Liver (tissue), 8 donors: ENCODE measurements at regions not wholly inside any gene's neighbourhood (a gene's known extent, or its start where the extent isn't known, plus 50 kb on each side); places are given as distances from the start of the nearest gene placed in this dataset.

Experiments
- DNase-seq: peaks from one replicate; pipeline ENCODE4 v3.0.0-alpha.2; 2017; ENCODE audit warnings: low spot score
- H3K27ac ChIP-seq, 2 donors: one replicate each; pipeline ENCODE4 v1.7.0; 2013; ENCODE audit warnings: inconsistent platforms in 2 of 2, low read length in 2 of 2, control low read depth in 1 of 2, low read depth in 1 of 2, mild to moderate bottlenecking in 1 of 2
- H3K27me3 ChIP-seq, 4 donors: one replicate each; pipeline versions ENCODE4 v1.6.1 to v1.7.0; 2013; ENCODE audit warnings: low read length in 3 of 4, inconsistent platforms in 1 of 4, mild to moderate bottlenecking in 1 of 4, moderate library complexity in 1 of 4; ENCODE audit not compliant: control insufficient read depth in 4 of 4, insufficient read depth in 4 of 4
- H3K36me3 ChIP-seq, 4 donors: one replicate each; pipeline versions ENCODE4 v1.6.1 to v1.7.0; 2013; ENCODE audit warnings: low read length in 3 of 4, mild to moderate bottlenecking in 3 of 4, low read depth in 1 of 4, moderate library complexity in 1 of 4; ENCODE audit not compliant: control insufficient read depth in 4 of 4, insufficient read depth in 3 of 4
- H3K4me1 ChIP-seq, 4 donors: one replicate each; pipeline versions ENCODE4 v1.6.1 to v1.7.0; 2013; ENCODE audit warnings: low read length in 3 of 4, mild to moderate bottlenecking in 3 of 4, moderate library complexity in 1 of 4; ENCODE audit not compliant: control insufficient read depth in 4 of 4, insufficient read depth in 4 of 4
- H3K4me3 ChIP-seq, 3 donors: one replicate each; pipeline versions ENCODE4 v1.6.1 to v1.7.0; 2013; ENCODE audit warnings: low read length in 3 of 3, control low read depth in 1 of 3, low read depth in 1 of 3, mild to moderate bottlenecking in 1 of 3
- H3K9ac ChIP-seq, 2 donors: one replicate each; pipeline ENCODE4 v1.7.0; 2013; ENCODE audit warnings: low read length in 2 of 2, mild to moderate bottlenecking in 2 of 2, moderate library complexity in 2 of 2, control low read depth in 1 of 2, low read depth in 1 of 2
- H3K9me3 ChIP-seq, 4 donors: one replicate each; pipeline versions ENCODE4 v1.6.1 to v1.7.0; 2013; ENCODE audit warnings: low read length in 3 of 4; ENCODE audit not compliant: control insufficient read depth in 4 of 4
- CTCF ChIP-seq: fragments of 150-350 bp; IDR thresholded peaks from 2 replicates; pipeline ENCODE4 v1.5.1; 2017; ENCODE audit warnings: improper control_type of control experiment, low read depth, low read length; ENCODE audit not compliant: missing input control
- FOXA1 ChIP-seq: IDR thresholded peaks from 2 replicates; pipeline ENCODE4 v1.6.1; 2016; ENCODE audit warnings: antibody characterized with exemption
- FOXA2 ChIP-seq: IDR thresholded peaks from 2 replicates; pipeline ENCODE4 v1.6.1; 2016; ENCODE audit warnings: antibody characterized with exemption
- GABPA ChIP-seq, 2 donors: IDR thresholded peaks in 1 of 2; conservative IDR thresholded peaks in 1 of 2; 2 replicates each; pipeline ENCODE4 v1.6.1; 2016; ENCODE audit warnings: antibody characterized with exemption in 2 of 2, mild to moderate bottlenecking in 1 of 2, moderate library complexity in 1 of 2
- HNF4A ChIP-seq, 2 donors: conservative IDR thresholded peaks; 2 replicates each; pipeline ENCODE4 v1.6.1; 2016; ENCODE audit warnings: antibody characterized with exemption in 2 of 2, mild to moderate bottlenecking in 2 of 2
- HNF4G ChIP-seq: IDR thresholded peaks from 2 replicates; pipeline ENCODE4 v1.6.1; 2016; ENCODE audit warnings: antibody characterized with exemption
- JUND ChIP-seq, 2 donors: IDR thresholded peaks; 2 replicates each; pipeline ENCODE4 v1.6.1; 2016; ENCODE audit warnings: antibody characterized with exemption in 2 of 2
- NR2F2 ChIP-seq: IDR thresholded peaks from 2 replicates; pipeline ENCODE4 v1.6.1; 2016; ENCODE audit warnings: antibody characterized with exemption
- RAD21 ChIP-seq, 2 donors: IDR thresholded peaks; 2 replicates each; pipeline ENCODE4 v1.6.1; 2016; ENCODE audit warnings: antibody characterized with exemption in 2 of 2, mild to moderate bottlenecking in 2 of 2
- RXRA ChIP-seq, 2 donors: IDR thresholded peaks; 2 replicates each; pipeline ENCODE4 v1.6.1; 2017 to 2018; ENCODE audit warnings: antibody characterized with exemption in 2 of 2, mild to moderate bottlenecking in 1 of 2
- SP1 ChIP-seq: IDR thresholded peaks from 2 replicates; pipeline ENCODE4 v1.6.1; 2018; ENCODE audit warnings: antibody characterized with exemption, mild to moderate bottlenecking
- TAF1 ChIP-seq: conservative IDR thresholded peaks from 2 replicates; pipeline ENCODE4 v1.6.1; 2016; ENCODE audit warnings: antibody characterized with exemption, mild to moderate bottlenecking
- YY1 ChIP-seq: IDR thresholded peaks from 2 replicates; pipeline ENCODE4 v1.6.1; 2016; ENCODE audit warnings: antibody characterized with exemption, mild to moderate bottlenecking
- WGBS: extraction: QIAGEN DNeasy Blood & Tissue Kit; methylation state at CpG from one replicate; pipeline ENCODE4 v1.1.7; 2013; 5-methylcytosine and 5-hydroxymethylcytosine counted together
- TF ChIP-seq, protein P1 (sequence below): IDR thresholded peaks from 2 replicates; pipeline ENCODE4 v1.6.1; 2016; ENCODE audit warnings: antibody characterized with exemption, mild to moderate bottlenecking
- TF ChIP-seq, protein P2 (sequence below): IDR thresholded peaks from 2 replicates; pipeline ENCODE4 v1.6.1; 2016; ENCODE audit warnings: antibody characterized with exemption
- TF ChIP-seq, protein P3 (sequence below): IDR thresholded peaks from 2 replicates; pipeline ENCODE4 v1.6.1; 2016; ENCODE audit warnings: antibody characterized with exemption
- donor health status: healthy.
- donor health status: healthy.
- donor health status: healthy.
- donor health status: healthy.
- donor health status: healthy.

DNA sequence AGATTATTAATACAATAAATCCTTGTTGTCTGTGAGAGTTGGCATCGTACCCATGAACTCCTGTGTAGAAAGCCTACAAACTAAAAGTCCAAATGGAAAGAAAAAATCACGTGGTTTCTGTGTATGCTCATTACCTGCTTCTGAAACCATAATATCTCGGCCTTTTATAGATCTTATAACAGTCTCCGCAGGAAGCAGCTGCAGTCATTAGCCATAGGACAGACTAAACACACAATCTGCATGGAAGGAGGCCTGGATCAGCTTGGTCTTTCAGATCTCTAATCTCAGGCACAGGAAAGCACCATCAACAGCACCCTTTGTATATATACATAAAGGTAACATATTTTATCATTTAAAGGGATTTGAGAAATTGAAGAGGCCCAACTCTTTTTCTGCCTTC lies 508.9 kb upstream of the TCF4 start:
- WGBS, result 90% methylated on average over 4 of the region's 4 CpGs

GRCh38 chr18:56089612-56090258 lies 501.7 kb upstream of the TCF4 start:
- Histone ChIP-seq H3K27ac (no peak overlapping the region), H3K4me1 (no peaks in the 10 kb centered on the region), H3K27me3 (no peaks in the 10 kb centered on the region), H3K4me3 (no peak overlapping the region), H3K9me3 (no peaks in the 10 kb centered on the region), H3K9ac (no peak overlapping the region), H3K36me3 (no peaks in the 10 kb centered on the region)
- no peak for DNase-seq
- 84% methylated on average over 4 of the region's 4 CpGs for WGBS
- TF ChIP-seq FOXA2, result no peak
- TF ChIP-seq GABPA (IDR thresholded peaks at IDR 0.05 in 1 of 2, conservative IDR thresholded peaks at IDR 0.05 in 1 of 2), result no peak
- TF ChIP-seq NR2F2, result no peak
- TF ChIP-seq, protein P1, sequence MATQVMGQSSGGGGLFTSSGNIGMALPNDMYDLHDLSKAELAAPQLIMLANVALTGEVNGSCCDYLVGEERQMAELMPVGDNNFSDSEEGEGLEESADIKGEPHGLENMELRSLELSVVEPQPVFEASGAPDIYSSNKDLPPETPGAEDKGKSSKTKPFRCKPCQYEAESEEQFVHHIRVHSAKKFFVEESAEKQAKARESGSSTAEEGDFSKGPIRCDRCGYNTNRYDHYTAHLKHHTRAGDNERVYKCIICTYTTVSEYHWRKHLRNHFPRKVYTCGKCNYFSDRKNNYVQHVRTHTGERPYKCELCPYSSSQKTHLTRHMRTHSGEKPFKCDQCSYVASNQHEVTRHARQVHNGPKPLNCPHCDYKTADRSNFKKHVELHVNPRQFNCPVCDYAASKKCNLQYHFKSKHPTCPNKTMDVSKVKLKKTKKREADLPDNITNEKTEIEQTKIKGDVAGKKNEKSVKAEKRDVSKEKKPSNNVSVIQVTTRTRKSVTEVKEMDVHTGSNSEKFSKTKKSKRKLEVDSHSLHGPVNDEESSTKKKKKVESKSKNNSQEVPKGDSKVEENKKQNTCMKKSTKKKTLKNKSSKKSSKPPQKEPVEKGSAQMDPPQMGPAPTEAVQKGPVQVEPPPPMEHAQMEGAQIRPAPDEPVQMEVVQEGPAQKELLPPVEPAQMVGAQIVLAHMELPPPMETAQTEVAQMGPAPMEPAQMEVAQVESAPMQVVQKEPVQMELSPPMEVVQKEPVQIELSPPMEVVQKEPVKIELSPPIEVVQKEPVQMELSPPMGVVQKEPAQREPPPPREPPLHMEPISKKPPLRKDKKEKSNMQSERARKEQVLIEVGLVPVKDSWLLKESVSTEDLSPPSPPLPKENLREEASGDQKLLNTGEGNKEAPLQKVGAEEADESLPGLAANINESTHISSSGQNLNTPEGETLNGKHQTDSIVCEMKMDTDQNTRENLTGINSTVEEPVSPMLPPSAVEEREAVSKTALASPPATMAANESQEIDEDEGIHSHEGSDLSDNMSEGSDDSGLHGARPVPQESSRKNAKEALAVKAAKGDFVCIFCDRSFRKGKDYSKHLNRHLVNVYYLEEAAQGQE, result no peak
- no peak for TF ChIP-seq HNF4G
- TF ChIP-seq, protein P2, sequence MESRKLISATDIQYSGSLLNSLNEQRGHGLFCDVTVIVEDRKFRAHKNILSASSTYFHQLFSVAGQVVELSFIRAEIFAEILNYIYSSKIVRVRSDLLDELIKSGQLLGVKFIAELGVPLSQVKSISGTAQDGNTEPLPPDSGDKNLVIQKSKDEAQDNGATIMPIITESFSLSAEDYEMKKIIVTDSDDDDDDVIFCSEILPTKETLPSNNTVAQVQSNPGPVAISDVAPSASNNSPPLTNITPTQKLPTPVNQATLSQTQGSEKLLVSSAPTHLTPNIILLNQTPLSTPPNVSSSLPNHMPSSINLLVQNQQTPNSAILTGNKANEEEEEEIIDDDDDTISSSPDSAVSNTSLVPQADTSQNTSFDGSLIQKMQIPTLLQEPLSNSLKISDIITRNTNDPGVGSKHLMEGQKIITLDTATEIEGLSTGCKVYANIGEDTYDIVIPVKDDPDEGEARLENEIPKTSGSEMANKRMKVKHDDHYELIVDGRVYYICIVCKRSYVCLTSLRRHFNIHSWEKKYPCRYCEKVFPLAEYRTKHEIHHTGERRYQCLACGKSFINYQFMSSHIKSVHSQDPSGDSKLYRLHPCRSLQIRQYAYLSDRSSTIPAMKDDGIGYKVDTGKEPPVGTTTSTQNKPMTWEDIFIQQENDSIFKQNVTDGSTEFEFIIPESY, result no peak
- TF ChIP-seq RAD21 (IDR thresholded peaks at IDR 0.05), result no peak
- no peak for TF ChIP-seq CTCF
- no peak for TF ChIP-seq HNF4A (conservative IDR thresholded peaks at IDR 0.05)
- TF ChIP-seq, protein P3, sequence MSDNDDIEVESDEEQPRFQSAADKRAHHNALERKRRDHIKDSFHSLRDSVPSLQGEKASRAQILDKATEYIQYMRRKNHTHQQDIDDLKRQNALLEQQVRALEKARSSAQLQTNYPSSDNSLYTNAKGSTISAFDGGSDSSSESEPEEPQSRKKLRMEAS, result no peak
- TF ChIP-seq FOXA1, result no peak
- no peak for TF ChIP-seq TAF1
- TF ChIP-seq SP1, result no peak

More for the DNA sequence above, 508.9 kb upstream of the TCF4 start:
- H3K27ac ChIP-seq, result no peak overlapping the region
- H3K4me1 ChIP-seq, result no peaks in the 10 kb centered on the region
- H3K36me3 ChIP-seq, result no peaks in the 10 kb centered on the region
- no peak for DNase-seq
- no peak overlapping the region for H3K4me3 ChIP-seq
- TF ChIP-seq, protein P2, result no peak
- TF ChIP-seq, protein P1, result no peak
- TF ChIP-seq YY1, result no peak
- TF ChIP-seq RXRA (IDR thresholded peaks at IDR 0.05), result no peak
- no peak for TF ChIP-seq SP1
- no peak for TF ChIP-seq JUND (IDR thresholded peaks at IDR 0.05)
- no peak for TF ChIP-seq FOXA2
- TF ChIP-seq RAD21 (IDR thresholded peaks at IDR 0.05), result no peak
- TF ChIP-seq HNF4G, result no peak
- no peak for TF ChIP-seq HNF4A (conservative IDR thresholded peaks at IDR 0.05)
- no peaks in the 10 kb centered on the region for H3K27me3 ChIP-seq
- H3K9me3 ChIP-seq, result no peaks in the 10 kb centered on the region
- no peak overlapping the region for H3K9ac ChIP-seq
